NT2/D1 (cell line): ENCODE measurements at regions not wholly inside any gene's neighbourhood (a gene's known extent, or its start where the extent isn't known, plus 50 kb on each side); places are given as distances from the start of the nearest gene placed in this dataset.

ENCODE experiments used
- SUZ12 ChIP-seq: IDR thresholded peaks from 2 replicates; pipeline ENCODE4 v1.6.1; 2011; ENCODE audit not compliant: insufficient read length, insufficient read depth; ENCODE audit errors: extremely low read depth
- YY1 ChIP-seq: IDR thresholded peaks from 2 replicates; pipeline ENCODE4 v1.6.1; 2011; ENCODE audit not compliant: insufficient read length, insufficient read depth
- ZNF274 ChIP-seq: IDR thresholded peaks from 2 replicates; pipeline ENCODE4 v1.6.1; 2011; ENCODE audit warnings: mild to moderate bottlenecking, low read depth, low read length

DNA sequence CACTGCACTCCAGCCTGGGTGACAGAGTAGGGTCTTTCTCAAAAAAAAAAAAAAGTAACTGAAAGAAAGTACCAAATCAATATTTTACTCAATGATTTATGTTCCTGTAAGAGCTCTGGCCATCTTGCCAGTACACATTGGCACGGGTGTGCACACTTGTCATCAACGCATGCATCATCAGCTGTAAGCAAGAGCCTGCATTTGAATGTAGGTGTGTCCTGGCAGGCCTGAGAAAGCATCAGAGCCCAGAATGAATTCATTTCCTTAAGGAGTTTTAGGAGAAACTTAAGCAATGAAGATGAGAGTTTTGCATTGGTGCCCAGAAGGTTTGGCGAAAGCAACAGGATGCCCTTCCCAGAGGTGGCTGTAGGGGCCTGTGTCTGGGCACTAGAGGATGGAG lies 88.5 kb upstream of the FZD10 start:
- TF ChIP-seq YY1 (no peak), ZNF274 (no peak), SUZ12 (no peak)
